ENCODE measurements at regions not wholly inside any gene's neighbourhood (a gene's known extent, or its start where the extent isn't known, plus 50 kb on each side); places are given as distances from the start of the nearest gene placed in this dataset.

GRCh38 chr1:220956501-220957232 lies 77.4 kb downstream of the HLX start:
- in situ Hi-C loops (cut with MboI; ENCODE audit: low pct_unique_long_range_greater_than_20kb, low sequenced_read_pairs, unreplicated experiment) = no loop called here
- no peak for TF ChIP-seq CTCF (IDR thresholded peaks at IDR 0.05; ENCODE audit: extremely low read depth, insufficient read depth, missing control alignments)
- DNase-seq (ENCODE audit: low spot score) = no peak

- no peak for TF ChIP-seq CTCF (IDR thresholded peaks at IDR 0.05; ENCODE audit: extremely low read depth, insufficient read depth, missing control alignments)
- no peak for DNase-seq (ENCODE audit: low spot score)
- in situ Hi-C loops (cut with MboI; ENCODE audit: low pct_unique_long_range_greater_than_20kb, low sequenced_read_pairs, unreplicated experiment) = no loop called here
Measured at GRCh38 chr1:220957233-220957605, 78.0 kb downstream of the HLX start.

GRCh38 chr1:220958234-220958633 lies 79.0 kb downstream of the HLX start:
- in situ Hi-C loops (cut with MboI; ENCODE audit: low pct_unique_long_range_greater_than_20kb, low sequenced_read_pairs, unreplicated experiment) = no loop called here
- TF ChIP-seq CTCF (IDR thresholded peaks at IDR 0.05; ENCODE audit: extremely low read depth, insufficient read depth, missing control alignments) = no peak

GRCh38 chr1:220962031-220962751 lies 82.9 kb downstream of the HLX start:
- TF ChIP-seq CTCF (IDR thresholded peaks at IDR 0.05; ENCODE audit: extremely low read depth, insufficient read depth, missing control alignments) = no peak
- DNase-seq (ENCODE audit: low spot score) = no peak
- in situ Hi-C loops (cut with MboI; ENCODE audit: low pct_unique_long_range_greater_than_20kb, low sequenced_read_pairs, unreplicated experiment) = no loop called here

More at GRCh38 chr1:220958234-220958633, 79.0 kb downstream of the HLX start:
- DNase-seq (ENCODE audit: low spot score) = no peak

- no peak for DNase-seq (ENCODE audit: low spot score)
Measured at GRCh38 chr1:220966041-220966440, 86.8 kb downstream of the HLX start.

GRCh38 chr1:220966473-220966872 lies 87.2 kb downstream of the HLX start:
- no peak for TF ChIP-seq CTCF (IDR thresholded peaks at IDR 0.05; ENCODE audit: extremely low read depth, insufficient read depth, missing control alignments)

More at GRCh38 chr1:220966041-220966440, 86.8 kb downstream of the HLX start:
- in situ Hi-C loops (cut with MboI; ENCODE audit: low pct_unique_long_range_greater_than_20kb, low sequenced_read_pairs, unreplicated experiment) = no loop called here
- no peak for TF ChIP-seq CTCF (IDR thresholded peaks at IDR 0.05; ENCODE audit: extremely low read depth, insufficient read depth, missing control alignments)

More at GRCh38 chr1:220966473-220966872, 87.2 kb downstream of the HLX start:
- in situ Hi-C loops (cut with MboI; ENCODE audit: low pct_unique_long_range_greater_than_20kb, low sequenced_read_pairs, unreplicated experiment) = no loop called here
- no peak for DNase-seq (ENCODE audit: low spot score)
